Ammon's horn (tissue), 1 donor: ENCODE measurements at regions not wholly inside any gene's neighbourhood (a gene's known extent, or its start where the extent isn't known, plus 50 kb on each side); places are given as distances from the start of the nearest gene placed in this dataset.

Experiments used
- DNase-seq: peaks from one replicate; pipeline ENCODE4 v3.0.0-alpha.2; 2016; ENCODE audit warnings: low spot score

GRCh38 chr1:198472997-198473396 lies 67.5 kb downstream of the ATP6V1G3 start:
- DNase-seq, result no peak

GRCh38 chr1:198472119-198472518 lies 68.4 kb downstream of the ATP6V1G3 start:
- no peak for DNase-seq

GRCh38 chr1:198467907-198468306 lies 72.6 kb downstream of the ATP6V1G3 start:
- DNase-seq, result no peak

- DNase-seq, result no peak
These were observed 73.1 kb downstream of the ATP6V1G3 start for GRCh38 chr1:198467342-198467741.

- peak; percentile 53 for DNase-seq
These were observed 75.0 kb downstream of the ATP6V1G3 start for GRCh38 chr1:198465201-198466144.

GRCh38 chr1:198463709-198464108 lies 76.8 kb downstream of the ATP6V1G3 start:
- no peak for DNase-seq

- no peak for DNase-seq
These were observed 78.0 kb downstream of the ATP6V1G3 start for GRCh38 chr1:198462365-198463019.

GRCh38 chr1:198455966-198456365 lies 84.5 kb downstream of the ATP6V1G3 start:
- DNase-seq, result no peak

- no peak for DNase-seq
These were observed 90.6 kb downstream of the ATP6V1G3 start for GRCh38 chr1:198449727-198450433.

- no peak for DNase-seq
These were observed 91.2 kb downstream of the ATP6V1G3 start for GRCh38 chr1:198449261-198449660.

GRCh38 chr1:198447468-198447867 lies 93.0 kb downstream of the ATP6V1G3 start:
- no peak for DNase-seq

- DNase-seq, result no peak
These were observed 94.6 kb downstream of the ATP6V1G3 start for GRCh38 chr1:198445872-198446271.

GRCh38 chr1:198444792-198445191 lies 95.7 kb downstream of the ATP6V1G3 start:
- no peak for DNase-seq

- DNase-seq, result no peak
These were observed 96.9 kb downstream of the ATP6V1G3 start for GRCh38 chr1:198443365-198444233.

GRCh38 chr1:198440842-198441241 lies 99.6 kb downstream of the ATP6V1G3 start:
- no peak for DNase-seq

GRCh38 chr1:198437332-198437731 lies 103.1 kb downstream of the ATP6V1G3 start:
- no peak for DNase-seq

GRCh38 chr1:198436276-198436675 lies 104.2 kb downstream of the ATP6V1G3 start:
- no peak for DNase-seq

- no peak for DNase-seq
These were observed 105.4 kb downstream of the ATP6V1G3 start for GRCh38 chr1:198435056-198435455.

- no peak for DNase-seq
These were observed 116.0 kb downstream of the ATP6V1G3 start for GRCh38 chr1:198424441-198424840.

- no peak for DNase-seq
These were observed 116.8 kb downstream of the ATP6V1G3 start for GRCh38 chr1:198423673-198424072.

- no peak for DNase-seq
These were observed 123.4 kb downstream of the ATP6V1G3 start for GRCh38 chr1:198417039-198417438.

- DNase-seq, result no peak
These were observed 124.2 kb downstream of the ATP6V1G3 start for GRCh38 chr1:198416296-198416695.
